Ascending aorta (tissue), 2 donors: ENCODE measurements at regions not wholly inside any gene's neighbourhood (a gene's known extent, or its start where the extent isn't known, plus 50 kb on each side); places are given as distances from the start of the nearest gene placed in this dataset.

Experiments used
- DNase-seq, 2 donors: peaks; one replicate each; pipeline ENCODE4 v3.0.0-alpha.2; 2019; ENCODE audit warnings: low spot score in 2 of 2
- H3K27ac ChIP-seq, 2 donors: fragments of 200-600 bp; sonication (generic); one replicate each; pipeline ENCODE4 v1.5.1; 2016 to 2017; ENCODE audit warnings: mild to moderate bottlenecking in 1 of 2
- H3K27me3 ChIP-seq: fragments of 200-600 bp; sonication (generic); one replicate; pipeline ENCODE4 v1.5.1; 2017
- H3K36me3 ChIP-seq, 2 donors: fragments of 200-600 bp; sonication (generic); one replicate each; pipeline ENCODE4 v1.5.1; 2016
- H3K4me1 ChIP-seq, 2 donors: fragments of 200-600 bp; sonication (generic); one replicate each; pipeline ENCODE4 v1.5.1; 2016 to 2017; ENCODE audit warnings: mild to moderate bottlenecking in 1 of 2
- H3K4me3 ChIP-seq, 2 donors: fragments of 200-600 bp; sonication (generic); one replicate each; pipeline ENCODE4 v1.5.1; 2016 to 2017; ENCODE audit warnings: mild to moderate bottlenecking in 1 of 2
- H3K9me3 ChIP-seq, 2 donors: fragments of 200-600 bp; sonication (generic); one replicate each; pipeline ENCODE4 v1.5.1; 2016
- intact Hi-C: fragments of 100-400 bp; cut with DNase I; formaldehyde crosslinking; loops from one replicate; pipeline ENCODE4 v1.15.1; 2023
- TF ChIP-seq, protein P1 (sequence below), 3 experiments: fragments of 200-600 bp in 2 of 3; fragments of 450-650 bp in 1 of 3; sonication (generic) in 2 of 3; IDR thresholded peaks; one replicate each; pipeline ENCODE4 v1.5.1; 2016 to 2019; ENCODE audit warnings: antibody characterized with exemption in 3 of 3, mild to moderate bottlenecking in 1 of 3, moderate library complexity in 1 of 3

DNA sequence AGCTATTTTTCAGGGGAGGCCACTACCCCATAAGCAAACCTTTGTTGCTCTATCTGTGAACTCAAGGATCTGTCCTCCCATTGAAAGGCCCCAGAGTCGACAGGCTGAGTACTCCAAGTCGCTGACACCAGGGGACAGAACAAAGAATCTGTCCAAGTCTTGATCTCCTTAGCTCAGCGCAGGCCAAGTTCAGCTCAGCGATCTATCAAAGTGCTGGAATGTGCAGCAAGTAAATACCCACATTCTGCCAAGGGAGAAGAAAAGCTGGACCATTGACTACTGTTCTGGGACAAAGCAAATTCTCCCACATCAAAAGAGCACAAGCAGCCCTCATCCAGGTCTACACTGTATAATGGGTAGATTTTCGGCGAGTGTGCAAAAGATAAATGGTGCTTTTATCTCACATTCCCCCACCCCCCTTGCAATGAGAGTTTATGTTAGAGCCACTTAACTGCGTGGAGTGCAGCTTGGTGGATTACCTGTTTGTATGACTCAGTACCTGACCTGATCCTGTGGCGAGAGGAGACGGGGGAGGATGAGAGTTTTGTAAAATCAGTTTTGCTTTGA is 391.7 kb upstream of the SGCG start:
- no peak overlapping the region for H3K27ac ChIP-seq
- no peaks in the 10 kb centered on the region for H3K9me3 ChIP-seq
- H3K4me3 ChIP-seq = no peak overlapping the region
- no peaks in the 10 kb centered on the region for H3K27me3 ChIP-seq
- H3K4me1 ChIP-seq = no peaks in the 10 kb centered on the region
- H3K36me3 ChIP-seq = no peaks in the 10 kb centered on the region
- intact Hi-C loops = no loop called here
- no peak for DNase-seq
- TF ChIP-seq, protein P1, sequence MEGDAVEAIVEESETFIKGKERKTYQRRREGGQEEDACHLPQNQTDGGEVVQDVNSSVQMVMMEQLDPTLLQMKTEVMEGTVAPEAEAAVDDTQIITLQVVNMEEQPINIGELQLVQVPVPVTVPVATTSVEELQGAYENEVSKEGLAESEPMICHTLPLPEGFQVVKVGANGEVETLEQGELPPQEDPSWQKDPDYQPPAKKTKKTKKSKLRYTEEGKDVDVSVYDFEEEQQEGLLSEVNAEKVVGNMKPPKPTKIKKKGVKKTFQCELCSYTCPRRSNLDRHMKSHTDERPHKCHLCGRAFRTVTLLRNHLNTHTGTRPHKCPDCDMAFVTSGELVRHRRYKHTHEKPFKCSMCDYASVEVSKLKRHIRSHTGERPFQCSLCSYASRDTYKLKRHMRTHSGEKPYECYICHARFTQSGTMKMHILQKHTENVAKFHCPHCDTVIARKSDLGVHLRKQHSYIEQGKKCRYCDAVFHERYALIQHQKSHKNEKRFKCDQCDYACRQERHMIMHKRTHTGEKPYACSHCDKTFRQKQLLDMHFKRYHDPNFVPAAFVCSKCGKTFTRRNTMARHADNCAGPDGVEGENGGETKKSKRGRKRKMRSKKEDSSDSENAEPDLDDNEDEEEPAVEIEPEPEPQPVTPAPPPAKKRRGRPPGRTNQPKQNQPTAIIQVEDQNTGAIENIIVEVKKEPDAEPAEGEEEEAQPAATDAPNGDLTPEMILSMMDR (IDR thresholded peaks at IDR 0.05) = no peak

DNA sequence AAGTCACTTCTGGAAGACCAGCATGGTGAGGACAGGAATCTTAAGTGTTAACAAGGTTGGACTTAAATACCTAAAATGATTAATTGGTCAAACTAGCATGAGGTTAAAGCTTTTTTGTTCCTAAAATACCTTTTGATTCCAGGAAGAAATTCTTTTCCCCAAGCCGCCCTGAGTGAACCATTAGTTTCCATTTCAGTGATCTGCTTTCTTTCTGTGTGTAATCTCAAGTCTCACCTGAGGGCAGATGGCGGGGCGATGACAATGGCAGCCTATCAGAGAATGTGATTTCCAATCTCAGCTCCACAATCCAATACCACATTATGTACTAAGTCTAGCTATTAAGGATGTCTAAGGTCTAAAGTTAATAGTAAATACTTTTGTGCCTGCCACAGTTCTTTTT is 390.9 kb upstream of the SGCG start:
- no peaks in the 10 kb centered on the region for H3K36me3 ChIP-seq
- no peak for DNase-seq
- H3K9me3 ChIP-seq = no peaks in the 10 kb centered on the region
- TF ChIP-seq, protein P1 (IDR thresholded peaks at IDR 0.05) = no peak
- no peaks in the 10 kb centered on the region for H3K4me1 ChIP-seq
- intact Hi-C loops = no loop called here
- no peak overlapping the region for H3K27ac ChIP-seq
- H3K27me3 ChIP-seq = no peaks in the 10 kb centered on the region
- H3K4me3 ChIP-seq = no peak overlapping the region

DNA sequence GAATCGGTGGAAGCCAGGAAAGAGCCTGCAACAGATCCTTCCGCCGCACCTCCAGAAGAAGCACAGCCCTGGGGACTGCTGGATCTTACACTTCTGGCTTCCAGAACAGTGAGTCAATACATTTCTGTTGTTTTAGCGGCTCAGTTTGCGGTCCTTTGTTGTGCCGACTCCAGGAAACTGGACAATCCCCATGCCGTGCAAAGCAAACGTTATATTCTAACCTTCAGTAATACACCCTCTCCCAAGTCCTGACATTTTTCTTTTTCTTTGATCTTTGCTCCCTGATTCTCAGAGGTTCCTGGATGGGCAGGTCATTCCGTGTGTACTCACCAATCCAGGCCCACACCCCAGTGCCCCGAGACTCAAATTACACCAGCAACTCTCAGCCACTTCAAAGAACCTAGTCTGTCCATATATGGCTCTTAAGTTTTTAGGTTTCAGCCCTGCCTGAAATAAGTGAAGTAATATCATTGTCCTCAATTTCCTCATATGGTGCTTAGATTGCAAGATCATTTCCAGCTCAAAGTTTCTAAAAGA is 387.1 kb upstream of the SGCG start:
- H3K4me3 ChIP-seq = no peak overlapping the region
- intact Hi-C loops = no loop called here

DNA sequence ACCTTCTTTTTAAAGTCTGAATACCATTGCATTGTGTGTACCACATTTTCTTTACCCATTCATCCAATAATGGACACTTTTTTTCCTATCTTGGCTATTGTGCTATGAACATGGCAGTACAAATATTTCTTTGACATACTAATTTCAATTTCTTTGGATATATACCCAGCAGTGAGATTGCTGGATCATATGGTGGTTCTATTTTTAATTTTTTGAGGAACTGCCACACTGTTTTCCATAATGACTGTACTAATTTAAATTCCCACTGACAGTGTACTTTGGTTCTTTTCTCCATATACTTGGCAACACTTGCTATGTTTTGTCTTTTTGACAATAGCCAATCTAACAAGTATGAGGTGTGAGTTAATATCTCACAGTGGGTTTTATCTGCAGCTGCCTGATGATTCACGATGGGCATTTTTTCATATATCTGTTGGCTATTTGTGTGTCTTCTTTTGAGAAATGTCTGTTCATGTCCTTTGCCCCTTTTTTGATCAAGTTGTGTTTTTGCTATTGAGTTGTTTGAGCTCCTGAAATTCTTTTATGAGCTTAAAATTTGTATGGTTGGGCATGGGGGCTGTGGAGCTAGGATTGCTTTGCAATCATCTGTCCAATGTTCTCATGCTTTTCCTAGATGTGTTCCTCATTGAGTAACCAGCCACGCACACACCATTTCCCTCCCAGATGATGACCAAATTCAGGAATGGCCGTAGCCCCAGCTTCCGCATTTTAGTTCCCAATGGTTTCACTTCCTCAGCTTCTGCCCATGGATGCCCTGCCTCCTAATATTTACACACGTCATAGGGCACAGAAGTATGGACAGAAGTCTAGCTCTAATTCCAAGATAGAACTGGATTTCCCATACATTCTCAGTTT is 380.0 kb upstream of the SGCG start:
- H3K27me3 ChIP-seq = no peaks in the 10 kb centered on the region
- TF ChIP-seq, protein P1 (IDR thresholded peaks at IDR 0.05) = no peak
- H3K9me3 ChIP-seq = no peaks in the 10 kb centered on the region
- intact Hi-C loops = loop anchor here (2.0 kb wide), 2 partner anchors 220 to 518 kb away; no protein-coding TSS in a partner anchor
- peak; percentile 21 to 74 for DNase-seq
- H3K4me3 ChIP-seq = no peak overlapping the region
- H3K27ac ChIP-seq = no peak overlapping the region
- no peaks in the 10 kb centered on the region for H3K4me1 ChIP-seq
- H3K36me3 ChIP-seq = no peaks in the 10 kb centered on the region

More for the DNA sequence above, 387.1 kb upstream of the SGCG start:
- Histone ChIP-seq H3K36me3 (no peaks in the 10 kb centered on the region), H3K27me3 (no peaks in the 10 kb centered on the region), H3K4me1 (no peaks in the 10 kb centered on the region), H3K9me3 (no peaks in the 10 kb centered on the region), H3K27ac (no peak overlapping the region)
- DNase-seq = no peak
- TF ChIP-seq, protein P1 (IDR thresholded peaks at IDR 0.05) = no peak

DNA sequence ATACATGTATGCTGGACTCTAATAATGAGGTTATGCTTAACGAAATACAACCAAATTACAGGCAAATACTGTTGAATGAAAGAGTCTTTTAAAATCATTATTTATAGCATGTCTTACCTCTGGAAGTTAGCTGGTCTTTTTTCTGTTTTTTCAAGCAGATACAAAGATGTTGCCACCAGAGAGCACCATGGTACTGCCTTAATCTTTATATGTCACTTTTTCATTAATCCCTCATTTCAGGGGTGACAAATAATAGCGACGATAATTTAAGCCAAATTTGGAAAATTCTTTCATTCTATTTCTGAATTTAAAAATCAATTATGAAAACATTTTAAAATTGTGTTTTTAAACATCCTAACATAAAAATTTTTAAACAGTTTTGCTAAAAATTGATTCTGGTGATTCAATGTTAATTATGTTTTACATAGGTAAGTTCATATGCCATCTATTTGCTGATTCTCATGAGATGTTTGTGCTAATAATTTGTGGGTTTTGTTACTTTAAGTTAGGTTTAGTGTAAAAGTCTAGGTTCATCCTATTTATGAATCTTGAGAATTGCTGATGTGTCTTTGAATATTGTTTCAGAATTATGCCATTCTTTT is 379.3 kb upstream of the SGCG start:
- no peak for DNase-seq
- Histone ChIP-seq H3K27me3 (no peaks in the 10 kb centered on the region), H3K27ac (no peak overlapping the region), H3K4me1 (no peaks in the 10 kb centered on the region), H3K4me3 (no peak overlapping the region), H3K9me3 (no peaks in the 10 kb centered on the region), H3K36me3 (no peaks in the 10 kb centered on the region)
- TF ChIP-seq, protein P1 (IDR thresholded peaks at IDR 0.05) = peak in 2 of 3 experiments; percentile 9 to 14
- intact Hi-C loops = loop anchor here (2.0 kb wide), 2 partner anchors 219 to 517 kb away; no protein-coding TSS in a partner anchor
